GM20000 (cell line): ENCODE measurements at regions not wholly inside any gene's neighbourhood (a gene's known extent, or its start where the extent isn't known, plus 50 kb on each side); places are given as distances from the start of the nearest gene placed in this dataset.

Source experiments
- DNase-seq: peaks from one replicate; pipeline ENCODE4 v3.0.0; 2012; ENCODE audit warnings: low spot score
- CTCF ChIP-seq: IDR thresholded peaks from 2 replicates; pipeline ENCODE4 v1.5.1; 2012; ENCODE audit warnings: mild to moderate bottlenecking, control low read depth; ENCODE audit errors: extremely low read depth, missing control alignments

GRCh38 chr7:10239695-10240345 lies 733.9 kb upstream of the PHF14 start:
- no peak for TF ChIP-seq CTCF
- no peak for DNase-seq

GRCh38 chr7:10245406-10245805 lies 728.3 kb upstream of the PHF14 start:
- TF ChIP-seq CTCF, result no peak
- DNase-seq, result no peak

GRCh38 chr7:10257438-10257837 lies 716.2 kb upstream of the PHF14 start:
- TF ChIP-seq CTCF, result no peak
- no peak for DNase-seq

GRCh38 chr7:10266976-10267375 lies 706.7 kb upstream of the PHF14 start:
- DNase-seq, result no peak
- TF ChIP-seq CTCF, result no peak

- no peak for DNase-seq
- TF ChIP-seq CTCF, result no peak
These were observed 705.6 kb upstream of the PHF14 start for GRCh38 chr7:10268034-10268433.

GRCh38 chr7:10282909-10283308 lies 690.8 kb upstream of the PHF14 start:
- DNase-seq, result no peak
- no peak for TF ChIP-seq CTCF

GRCh38 chr7:10284001-10284400 lies 689.7 kb upstream of the PHF14 start:
- DNase-seq, result no peak
- TF ChIP-seq CTCF, result no peak
